Mesendoderm (in vitro differentiated cells): ENCODE measurements at regions not wholly inside any gene's neighbourhood (a gene's known extent, or its start where the extent isn't known, plus 50 kb on each side); places are given as distances from the start of the nearest gene placed in this dataset.

ENCODE experiments used
- DNase-seq: peaks from one replicate; pipeline ENCODE4 v3.0.0; 2013
- H2AK5ac ChIP-seq: 2 replicates; pipeline ENCODE4 v1.6.1; 2013; ENCODE audit warnings: low read length, inconsistent platforms
- H2BK120ac ChIP-seq: 2 replicates; pipeline ENCODE4 v1.6.1; 2013; ENCODE audit warnings: low read depth, mild to moderate bottlenecking, low read length, moderate library complexity, mixed read lengths
- H2BK15ac ChIP-seq: replicated peaks from 2 replicates; pipeline ENCODE4 v1.6.1; 2013; ENCODE audit warnings: low read depth, mild to moderate bottlenecking, moderate library complexity
- H2BK5ac ChIP-seq: 2 replicates; pipeline ENCODE4 v1.6.1; 2013; ENCODE audit warnings: low read length, inconsistent platforms
- H3K18ac ChIP-seq: 2 replicates; pipeline ENCODE4 v1.6.1; 2013; ENCODE audit warnings: mild to moderate bottlenecking, low read length, mixed read lengths
- H3K23ac ChIP-seq: one replicate; pipeline ENCODE4 v1.6.1; 2013; ENCODE audit warnings: low read length
- H3K27ac ChIP-seq: 2 replicates; pipeline ENCODE4 v1.5.1; 2013; ENCODE audit warnings: low read depth, mild to moderate bottlenecking, inconsistent platforms, low read length, moderate library complexity
- H3K27me3 ChIP-seq: 2 replicates; pipeline ENCODE4 v1.6.1; 2013; ENCODE audit warnings: low read length, control low read depth, mild to moderate bottlenecking, inconsistent platforms; ENCODE audit not compliant: insufficient read depth, poor library complexity
- H3K36me3 ChIP-seq: 2 replicates; pipeline ENCODE4 v1.6.1; 2013; ENCODE audit warnings: low read length, inconsistent platforms; ENCODE audit not compliant: control insufficient read depth, insufficient read depth
- H3K4ac ChIP-seq: one replicate; pipeline ENCODE4 v1.6.1; 2013; ENCODE audit warnings: low read depth, mild to moderate bottlenecking, low read length, moderate library complexity
- H3K4me1 ChIP-seq: 2 replicates; pipeline ENCODE4 v1.6.1; 2013; ENCODE audit warnings: low read depth, low read length, inconsistent platforms; ENCODE audit not compliant: control insufficient read depth
- H3K4me2 ChIP-seq: 2 replicates; pipeline ENCODE4 v1.6.1; 2013; ENCODE audit warnings: low read length
- H3K4me3 ChIP-seq: 2 replicates; pipeline ENCODE4 v1.5.1; 2013; ENCODE audit warnings: mild to moderate bottlenecking, low read length
- H3K56ac ChIP-seq: one replicate; pipeline ENCODE4 v1.6.1; 2013; ENCODE audit warnings: low read length
- H3K79me1 ChIP-seq: 2 replicates; pipeline ENCODE4 v1.6.1; 2013; ENCODE audit warnings: low read length, inconsistent platforms
- H3K79me2 ChIP-seq: 2 replicates; pipeline ENCODE4 v1.6.1; 2013; ENCODE audit warnings: mild to moderate bottlenecking, low read length; ENCODE audit not compliant: control insufficient read depth, insufficient read depth
- H3K9ac ChIP-seq: 2 replicates; pipeline ENCODE4 v1.6.1; 2013; ENCODE audit warnings: low read length, inconsistent platforms
- H4K5ac ChIP-seq: one replicate; pipeline ENCODE4 v1.6.1; 2013; ENCODE audit warnings: low read length
- H4K8ac ChIP-seq: one replicate; pipeline ENCODE4 v1.6.1; 2013; ENCODE audit warnings: low read depth, mild to moderate bottlenecking, control low read depth, low read length, moderate library complexity
- WGBS: extraction: QIAGEN DNeasy Blood & Tissue Kit; methylation state at CpG from one replicate; pipeline ENCODE4 v1.1.7; 2013; ENCODE audit warnings: low lambda C conversion rate, missing lambda C conversion rate; ENCODE audit not compliant: insufficient coverage; ENCODE audit errors: extremely low coverage; 5-methylcytosine and 5-hydroxymethylcytosine counted together

- no peak overlapping the region for H3K27ac ChIP-seq
- H3K4ac ChIP-seq = no peak overlapping the region
- H3K23ac ChIP-seq = no peak overlapping the region
- no peak overlapping the region for H3K4me3 ChIP-seq
- no peak overlapping the region for H3K9ac ChIP-seq
- no peaks in the 10 kb centered on the region for H3K79me2 ChIP-seq
- no peaks in the 10 kb centered on the region for H3K79me1 ChIP-seq
- no peak overlapping the region for H4K8ac ChIP-seq
- H3K4me2 ChIP-seq = no peak overlapping the region
- DNase-seq = peak; percentile 22
- H2BK15ac ChIP-seq = no peak overlapping the region
- no peak overlapping the region for H2BK5ac ChIP-seq
- H3K27me3 ChIP-seq = no peaks in the 10 kb centered on the region
- no peak overlapping the region for H2BK120ac ChIP-seq
- no peak overlapping the region for H4K5ac ChIP-seq
- no peak overlapping the region for H3K56ac ChIP-seq
- WGBS = no CpG with 5 or more reads among the region's 1 CpG
- no peak overlapping the region for H2AK5ac ChIP-seq
- no peaks in the 10 kb centered on the region for H3K36me3 ChIP-seq
- no peak overlapping the region for H3K18ac ChIP-seq
- no peaks in the 10 kb centered on the region for H3K4me1 ChIP-seq
These were observed 1026.5 kb downstream of the NR2F1-AS1 start for GRCh38 chr5:92554447-92555085.

DNA sequence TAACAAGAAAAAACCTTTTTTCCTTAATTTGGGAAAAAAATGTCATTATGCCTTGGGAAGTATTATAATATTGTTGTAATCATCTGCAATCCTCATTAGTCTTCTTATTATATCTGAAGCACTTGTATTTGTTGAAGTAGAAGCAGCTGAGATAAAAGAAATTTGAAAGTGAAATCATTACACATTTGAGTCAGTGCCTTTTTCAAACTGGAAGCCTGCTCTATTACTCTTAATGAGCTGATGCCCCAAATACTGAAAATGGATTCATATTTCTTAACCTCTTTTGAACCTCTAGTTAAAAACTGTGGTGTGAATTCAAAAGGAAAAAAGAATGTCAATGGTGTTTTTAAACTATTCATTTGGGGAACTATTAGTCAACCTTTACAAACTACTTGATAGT lies 1027.7 kb downstream of the NR2F1-AS1 start:
- Histone ChIP-seq H3K4me2 (no peak overlapping the region), H3K79me1 (no peaks in the 10 kb centered on the region), H3K18ac (no peak overlapping the region), H4K5ac (no peak overlapping the region), H2AK5ac (no peak overlapping the region), H3K23ac (no peak overlapping the region), H3K36me3 (no peaks in the 10 kb centered on the region), H3K4ac (no peak overlapping the region), H3K4me3 (no peak overlapping the region), H2BK5ac (no peak overlapping the region), H2BK15ac (no peak overlapping the region), H3K9ac (no peak overlapping the region), H3K27me3 (no peaks in the 10 kb centered on the region), H3K4me1 (no peaks in the 10 kb centered on the region), H2BK120ac (no peak overlapping the region), H3K79me2 (no peaks in the 10 kb centered on the region), H3K56ac (no peak overlapping the region), H4K8ac (no peak overlapping the region), H3K27ac (no peak overlapping the region)
- DNase-seq = no peak

GRCh38 chr5:92552206-92553160 lies 1028.5 kb downstream of the NR2F1-AS1 start:
- no peak overlapping the region for H3K56ac ChIP-seq
- no peak overlapping the region for H3K4me2 ChIP-seq
- H3K27me3 ChIP-seq = no peaks in the 10 kb centered on the region
- H4K8ac ChIP-seq = no peak overlapping the region
- H3K23ac ChIP-seq = no peak overlapping the region
- no peaks in the 10 kb centered on the region for H3K79me1 ChIP-seq
- H2BK5ac ChIP-seq = no peak overlapping the region
- no peak overlapping the region for H3K18ac ChIP-seq
- H3K4ac ChIP-seq = no peak overlapping the region
- no peaks in the 10 kb centered on the region for H3K4me1 ChIP-seq
- DNase-seq = no peak
- no peak overlapping the region for H4K5ac ChIP-seq
- H3K79me2 ChIP-seq = no peaks in the 10 kb centered on the region
- no peak overlapping the region for H2AK5ac ChIP-seq
- no peak overlapping the region for H2BK120ac ChIP-seq
- no peak overlapping the region for H3K27ac ChIP-seq
- H3K36me3 ChIP-seq = no peaks in the 10 kb centered on the region
- WGBS = no CpG with 5 or more reads among the region's 8 CpGs
- H3K4me3 ChIP-seq = no peak overlapping the region
- H3K9ac ChIP-seq = no peak overlapping the region
- H2BK15ac ChIP-seq = no peak overlapping the region

DNA sequence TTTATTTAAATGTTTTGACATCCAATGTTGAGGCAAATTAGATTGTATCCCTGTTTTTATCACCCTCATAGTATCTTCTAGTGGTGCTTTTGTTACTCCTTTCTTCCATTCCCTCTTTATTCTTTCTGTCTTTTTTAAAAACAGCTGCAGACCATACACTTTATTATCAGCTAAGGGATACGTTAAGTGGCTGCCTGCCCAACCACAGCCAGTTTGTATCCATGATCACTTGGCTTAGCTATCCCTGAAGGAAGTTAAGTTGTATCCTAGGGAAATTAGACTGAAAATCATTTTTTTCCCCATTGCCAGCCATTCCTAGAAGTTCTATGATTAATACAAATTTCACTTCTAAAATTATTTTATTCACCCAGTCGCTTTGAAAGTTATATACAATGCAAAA lies 1032.7 kb downstream of the NR2F1-AS1 start:
- WGBS = 100% methylated on average over 1 of the region's 2 CpGs
- H4K8ac ChIP-seq = no peak overlapping the region
- no peak overlapping the region for H3K4me3 ChIP-seq

GRCh38 chr5:92544596-92544995 lies 1036.4 kb downstream of the NR2F1-AS1 start:
- no CpG with 5 or more reads among the region's 1 CpG for WGBS
- H4K5ac ChIP-seq = no peak overlapping the region
- no peak overlapping the region for H3K9ac ChIP-seq
- H3K23ac ChIP-seq = no peak overlapping the region
- no peak for DNase-seq
- H3K36me3 ChIP-seq = no peaks in the 10 kb centered on the region
- no peak overlapping the region for H4K8ac ChIP-seq
- no peak overlapping the region for H3K18ac ChIP-seq
- H2BK120ac ChIP-seq = no peak overlapping the region
- no peak overlapping the region for H2BK15ac ChIP-seq
- no peak overlapping the region for H3K4ac ChIP-seq
- H3K27me3 ChIP-seq = no peaks in the 10 kb centered on the region
- H2BK5ac ChIP-seq = no peak overlapping the region
- no peak overlapping the region for H3K27ac ChIP-seq
- no peak overlapping the region for H2AK5ac ChIP-seq
- no peak overlapping the region for H3K4me3 ChIP-seq
- H3K79me2 ChIP-seq = no peaks in the 10 kb centered on the region
- no peak overlapping the region for H3K4me2 ChIP-seq
- no peak overlapping the region for H3K56ac ChIP-seq
- no peaks in the 10 kb centered on the region for H3K79me1 ChIP-seq
- no peaks in the 10 kb centered on the region for H3K4me1 ChIP-seq

More for the DNA sequence above, 1032.7 kb downstream of the NR2F1-AS1 start:
- no peak for DNase-seq
- H3K4me2 ChIP-seq = no peak overlapping the region
- no peak overlapping the region for H2AK5ac ChIP-seq
- H3K23ac ChIP-seq = no peak overlapping the region
- no peaks in the 10 kb centered on the region for H3K36me3 ChIP-seq
- H3K79me1 ChIP-seq = no peaks in the 10 kb centered on the region
- H3K18ac ChIP-seq = no peak overlapping the region
- no peak overlapping the region for H3K27ac ChIP-seq
- H3K9ac ChIP-seq = no peak overlapping the region
- H2BK5ac ChIP-seq = no peak overlapping the region
- no peak overlapping the region for H2BK15ac ChIP-seq
- no peak overlapping the region for H3K56ac ChIP-seq
- H2BK120ac ChIP-seq = no peak overlapping the region
- no peaks in the 10 kb centered on the region for H3K79me2 ChIP-seq
- H4K5ac ChIP-seq = no peak overlapping the region
- H3K4me1 ChIP-seq = no peaks in the 10 kb centered on the region
- H3K27me3 ChIP-seq = no peaks in the 10 kb centered on the region
- no peak overlapping the region for H3K4ac ChIP-seq
